NCI-H146 (cell line): ENCODE measurements at regions not wholly inside any gene's neighbourhood (a gene's known extent, or its start where the extent isn't known, plus 50 kb on each side); places are given as distances from the start of the nearest gene placed in this dataset.
"Not testable (repeated sequence)": the region's sequence is repeated elsewhere in the genome, so short reads cannot be mapped to it uniquely, and the experiment has no call there.

Experiments used
- DNase-seq: peaks from one replicate; lab custom pipeline; 2025; lab: John Stamatoyannopoulos, UW

- no peak for DNase-seq
These were observed 50.6 kb upstream of the C1QTNF9B start for GRCh38 chr13:23947893-23948292.

GRCh38 chr13:23949200-23949599 lies 51.9 kb upstream of the C1QTNF9B start:
- DNase-seq, result peak; percentile 10

DNA sequence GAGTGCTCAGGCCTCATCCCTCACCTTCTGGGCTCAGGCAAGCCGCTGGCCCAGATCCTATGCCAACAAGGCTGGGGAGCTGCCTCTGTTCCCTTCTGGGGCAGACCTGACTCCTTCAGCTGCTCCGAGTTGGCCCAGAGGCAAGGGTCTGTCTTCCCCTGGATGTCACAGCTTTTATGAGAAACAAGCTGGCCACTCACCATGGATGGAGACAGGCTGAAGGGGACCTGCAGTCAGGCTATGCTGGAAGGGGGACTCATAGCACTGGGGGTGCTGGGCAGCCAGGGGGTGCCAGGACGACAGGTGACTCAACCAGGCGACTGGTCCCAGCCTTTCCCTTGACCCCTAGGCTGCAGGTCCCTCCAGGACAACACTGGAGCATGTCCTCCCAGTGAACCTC lies 52.4 kb upstream of the C1QTNF9B start:
- no peak for DNase-seq

- DNase-seq, result no peak
These were observed 53.6 kb upstream of the C1QTNF9B start for GRCh38 chr13:23950736-23951510.

- no peak for DNase-seq
These were observed 55.5 kb upstream of the C1QTNF9B start for GRCh38 chr13:23952796-23953195.

DNA sequence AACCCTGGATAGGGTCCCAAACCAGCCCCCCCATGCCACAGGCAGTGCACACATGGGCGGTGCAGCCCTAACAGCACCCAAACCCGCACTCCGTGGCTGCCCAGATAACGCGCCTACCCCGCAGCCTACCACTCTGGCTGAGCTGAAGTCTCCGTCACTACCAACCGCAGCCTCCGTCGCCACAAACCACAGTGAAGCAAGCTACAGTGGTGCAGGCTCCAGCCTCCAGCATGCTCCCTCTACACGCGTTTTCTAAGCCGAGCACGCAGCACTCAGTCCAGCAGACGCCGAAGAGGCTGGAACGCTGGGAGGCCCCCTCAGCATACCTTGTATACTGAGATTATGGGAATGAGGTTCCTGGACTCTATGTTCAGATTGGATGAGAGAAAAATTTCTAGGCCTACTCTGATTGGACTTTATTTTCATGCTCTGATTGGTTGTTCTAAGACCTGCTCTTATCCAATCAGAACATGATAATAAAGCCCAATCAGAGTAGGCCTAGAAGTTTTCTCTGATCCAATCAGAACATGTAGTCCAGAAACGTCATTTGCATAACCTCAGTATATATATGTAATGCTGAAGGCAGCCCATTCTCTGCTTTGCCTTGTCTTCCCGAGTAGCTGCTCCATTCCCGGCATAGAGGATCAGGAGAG lies 56.7 kb upstream of the C1QTNF9B start:
- no peak for DNase-seq

DNA sequence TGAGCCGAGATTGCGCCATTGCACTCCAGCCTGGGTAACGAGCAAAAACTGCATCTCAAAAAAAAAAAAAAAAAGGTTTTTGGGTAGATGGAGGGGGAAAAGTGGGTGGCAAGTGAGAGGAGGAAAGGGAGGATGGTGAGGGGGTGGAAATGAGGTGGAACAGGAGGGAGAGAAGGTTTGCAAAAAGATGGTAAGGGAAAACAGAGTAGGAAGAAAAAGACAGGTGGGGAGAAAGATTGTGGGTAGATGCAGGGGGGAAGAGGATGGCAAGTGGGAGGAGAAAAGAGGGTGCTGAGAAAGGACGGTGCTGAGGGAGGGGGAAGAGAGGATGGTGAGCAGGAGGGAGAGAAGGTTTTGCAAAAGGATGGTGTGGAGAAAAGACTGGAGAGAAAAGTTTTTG lies 57.8 kb upstream of the C1QTNF9B start:
- no peak for DNase-seq

DNA sequence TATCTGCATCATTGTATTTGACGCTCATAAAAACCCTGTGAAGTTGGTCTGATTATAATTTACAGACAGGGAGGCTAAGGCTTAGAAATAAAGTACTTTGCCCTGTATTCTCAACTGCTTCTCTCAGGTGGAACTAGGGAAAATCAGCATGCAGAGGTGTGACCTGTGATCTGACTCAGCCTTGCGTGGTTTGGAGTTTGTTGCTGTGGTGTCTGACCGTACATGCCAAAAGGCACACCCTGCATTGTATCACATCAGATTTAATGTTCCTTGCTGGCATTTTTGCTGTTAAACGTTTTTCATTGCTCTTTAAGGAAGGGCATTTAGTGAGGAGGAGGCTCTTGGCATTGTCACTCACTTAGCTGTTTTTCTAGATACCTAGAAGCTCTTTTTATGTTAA lies 58.8 kb upstream of the C1QTNF9B start:
- DNase-seq, result no peak

DNA sequence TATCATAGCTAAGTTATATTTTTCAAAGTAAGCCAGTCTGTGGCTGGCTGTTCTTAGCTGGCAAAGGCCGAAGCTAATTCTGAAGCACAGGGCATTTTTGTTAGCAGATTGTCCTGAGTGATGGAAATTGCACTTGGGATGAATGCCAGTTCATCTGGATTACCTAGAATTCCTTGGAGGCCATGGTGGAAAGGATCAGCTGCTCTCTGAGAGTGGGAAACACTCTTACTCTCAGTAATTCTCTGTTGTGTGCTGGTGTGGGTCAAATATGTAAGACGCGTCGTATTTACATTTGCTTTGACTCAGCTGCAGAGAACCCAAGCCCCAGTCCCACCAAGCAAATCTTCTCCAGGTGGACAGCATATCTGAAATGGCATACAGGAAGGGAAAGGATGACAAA lies 60.7 kb upstream of the C1QTNF9B start:
- no peak for DNase-seq

DNA sequence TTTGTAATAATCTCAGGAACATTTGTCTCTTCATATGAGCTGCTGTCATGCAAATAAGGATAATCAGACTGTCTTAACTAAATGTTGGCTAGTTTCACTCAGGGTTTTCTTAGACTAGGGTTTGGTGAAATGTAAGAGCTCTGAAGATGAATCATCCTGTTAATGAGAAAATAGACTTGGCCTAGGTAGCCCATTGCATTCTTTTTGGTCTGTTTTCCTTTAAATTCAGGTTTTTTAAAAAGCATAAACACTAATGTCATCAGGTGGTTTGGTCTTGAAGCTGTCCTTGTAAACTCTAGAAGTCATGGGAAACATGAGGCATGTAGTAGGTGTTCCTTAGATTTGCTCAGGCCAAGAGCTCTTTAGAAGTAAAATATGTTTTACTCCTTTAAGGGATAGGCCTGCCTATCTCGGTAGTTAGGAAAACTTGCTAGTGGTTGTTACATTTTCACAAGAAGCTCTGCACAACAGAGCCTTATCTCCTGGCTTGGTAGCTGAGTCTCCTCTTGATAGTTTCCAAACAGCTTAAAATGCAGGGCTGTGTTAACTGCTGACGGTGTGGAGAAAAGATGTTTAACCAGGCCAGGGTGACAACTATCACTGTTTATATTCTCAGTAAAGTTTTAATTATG lies 62.0 kb upstream of the C1QTNF9B start:
- DNase-seq, result no peak

DNA sequence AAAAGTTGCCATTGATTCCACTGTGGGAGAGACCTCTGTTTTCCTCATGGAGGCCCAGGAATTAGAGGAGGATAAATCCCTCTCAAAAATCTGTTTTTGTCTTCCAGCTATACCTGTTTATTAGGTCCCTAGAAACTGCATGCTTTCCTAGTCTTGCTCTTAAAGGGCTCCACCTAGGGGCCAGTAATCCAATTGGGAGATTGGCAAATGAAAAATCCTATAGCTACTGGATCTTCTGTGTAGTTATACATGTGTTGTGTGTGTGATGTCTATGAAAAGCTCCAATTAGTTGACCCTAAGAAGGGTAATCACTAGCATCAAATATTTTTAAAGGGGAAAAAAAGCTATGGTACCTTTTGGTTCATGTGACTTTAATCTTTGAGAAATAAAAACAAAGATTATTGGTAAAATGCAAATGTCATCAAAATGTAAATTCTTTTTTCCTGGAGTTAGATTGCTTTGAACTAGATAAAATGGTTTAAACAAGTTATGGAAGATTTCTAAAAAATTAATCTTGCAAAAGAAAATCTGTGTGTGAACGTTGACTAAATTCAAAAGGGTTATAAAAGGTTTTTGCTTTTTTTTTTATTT lies 63.4 kb upstream of the C1QTNF9B start:
- DNase-seq, result peak; percentile 46

GRCh38 chr13:23963184-23963931 lies 66.1 kb upstream of the C1QTNF9B start:
- DNase-seq, result no peak

DNA sequence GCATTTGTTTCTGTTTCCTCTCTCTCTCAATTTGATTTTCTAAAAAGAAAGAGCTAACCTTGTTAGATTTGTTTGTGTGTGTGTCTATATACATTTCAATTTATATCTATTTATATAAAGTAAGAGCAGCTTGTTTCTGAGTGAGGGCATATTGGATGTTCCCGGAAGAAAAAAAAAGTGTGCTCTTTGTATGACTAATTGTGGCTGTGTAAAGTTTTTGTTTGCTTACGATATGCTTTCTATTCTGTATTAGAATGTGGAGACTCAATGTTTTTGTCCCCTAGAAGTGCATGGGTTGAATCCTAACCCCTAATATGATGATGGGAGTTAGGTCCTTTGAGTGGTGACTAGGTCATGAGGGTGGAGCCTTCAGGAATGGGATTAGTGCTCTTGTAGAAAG lies 66.6 kb upstream of the C1QTNF9B start:
- DNase-seq, result no peak

- DNase-seq, result no peak
These were observed 68.0 kb upstream of the C1QTNF9B start for GRCh38 chr13:23965346-23965745.

DNA sequence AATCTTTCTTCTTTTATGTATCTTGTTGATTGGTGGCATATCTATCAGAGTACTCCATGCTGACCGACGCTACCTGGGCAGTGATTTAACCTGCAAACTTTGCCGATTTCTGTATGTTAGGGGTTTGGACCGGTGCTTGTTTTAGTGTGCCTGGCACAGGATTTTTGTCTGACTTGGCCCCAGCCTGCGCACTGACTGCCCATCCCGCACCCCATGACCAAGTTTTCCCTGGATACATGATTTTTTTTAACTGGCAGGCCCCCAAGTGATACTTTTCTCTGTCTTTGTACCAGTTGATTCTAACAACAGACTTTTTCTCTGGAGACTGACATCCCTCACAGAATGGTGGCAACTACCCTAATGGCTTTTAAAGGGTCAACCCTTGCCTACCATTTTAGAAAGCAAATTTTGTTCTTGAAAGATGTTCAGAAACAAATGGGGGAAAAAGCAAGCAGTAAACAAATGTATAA lies 69.0 kb upstream of the C1QTNF9B start:
- no peak for DNase-seq

DNA sequence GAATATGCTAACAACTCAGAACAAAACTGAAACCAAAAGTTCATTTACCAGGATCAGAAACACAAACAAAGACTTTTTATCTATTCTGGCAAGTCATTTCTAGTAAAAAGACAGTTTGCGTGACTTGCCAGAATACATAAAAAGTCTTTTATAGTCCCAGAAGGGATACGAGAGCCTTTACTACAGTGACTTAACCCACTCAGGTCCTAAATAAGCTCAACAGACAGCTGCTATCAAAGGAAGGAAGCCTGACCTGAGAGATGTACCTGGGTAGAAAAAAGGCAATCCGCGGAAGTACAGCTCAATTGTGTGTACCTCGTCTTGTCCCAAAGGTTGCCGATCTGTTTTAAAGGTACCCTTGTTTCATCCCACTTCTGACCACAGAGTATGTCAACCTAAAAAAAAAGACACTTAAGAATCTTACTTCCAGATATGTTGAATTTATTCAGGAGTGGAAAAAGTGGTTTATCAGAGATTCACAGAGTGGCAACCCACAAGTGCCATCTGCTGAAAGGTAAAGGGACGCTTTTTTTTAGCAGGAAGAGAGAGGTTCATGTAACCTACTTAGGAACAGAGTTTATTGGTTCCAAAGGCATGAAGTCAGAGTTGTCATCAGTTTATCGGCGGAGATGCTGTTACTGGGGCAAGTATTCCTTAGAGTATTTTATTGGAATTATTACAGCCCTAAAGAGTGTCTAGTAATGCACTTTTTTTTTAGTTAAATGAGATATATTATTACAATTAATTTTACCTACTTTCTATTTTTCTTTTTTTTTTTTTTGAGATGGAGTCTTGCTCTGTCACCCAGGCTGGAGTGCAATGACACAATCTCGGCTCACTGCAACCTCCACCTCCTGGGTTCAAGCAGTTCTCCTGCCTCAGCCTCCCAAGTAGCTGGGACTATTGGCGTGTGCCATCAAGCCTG lies 69.7 kb upstream of the C1QTNF9B start:
- no peak for DNase-seq

GRCh38 chr13:23967792-23968191 lies 70.5 kb upstream of the C1QTNF9B start:
- not testable (repeated sequence) for DNase-seq

DNA sequence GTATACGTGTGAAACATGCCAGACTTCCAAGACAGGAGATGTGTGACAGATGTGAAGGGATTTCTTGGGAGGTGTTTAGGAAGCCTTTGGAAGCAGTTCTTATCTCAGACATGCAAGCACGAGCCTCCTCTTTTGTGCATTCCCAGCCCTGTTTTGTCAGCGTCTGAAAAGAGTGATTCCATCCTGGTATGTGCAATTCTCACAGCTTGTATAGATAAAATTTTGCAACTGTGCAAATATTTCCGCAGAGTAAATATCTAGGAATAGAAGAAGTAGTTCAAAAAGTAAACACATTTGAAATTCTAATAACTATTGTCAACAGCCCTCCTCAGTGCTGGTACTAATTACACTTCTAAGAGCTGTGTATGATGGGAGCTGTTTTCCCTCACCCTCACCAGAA lies 72.3 kb upstream of the C1QTNF9B start:
- DNase-seq, result peak; percentile 79

- peak; percentile 81 for DNase-seq
These were observed 82.3 kb upstream of the C1QTNF9B start for GRCh38 chr13:23979361-23980159.

GRCh38 chr13:23980160-23980551 lies 82.9 kb upstream of the C1QTNF9B start:
- peak; percentile 68 for DNase-seq
